ENCODE measurements at regions not wholly inside any gene's neighbourhood (a gene's known extent, or its start where the extent isn't known, plus 50 kb on each side); places are given as distances from the start of the nearest gene placed in this dataset.

DNA sequence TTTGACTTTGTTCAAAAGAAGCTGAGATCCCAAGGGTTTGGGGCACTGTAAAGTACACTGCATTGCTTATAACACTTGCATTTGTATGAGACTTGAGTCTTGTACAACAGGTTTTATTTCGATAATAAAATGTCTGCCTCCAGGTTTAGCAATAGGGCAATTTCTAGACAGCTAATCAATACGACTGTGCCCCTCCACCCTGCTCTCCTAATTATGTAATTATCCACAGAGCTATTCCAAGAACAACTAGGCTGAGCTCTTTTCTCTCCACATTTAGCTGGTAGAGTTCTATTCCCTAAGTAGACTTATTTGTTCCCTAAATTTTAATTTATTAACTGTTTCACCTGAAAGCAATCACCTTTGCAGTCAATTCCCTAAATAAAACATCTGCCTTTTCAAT, 52.9 kb upstream of the LINC00305 start:
- TF ChIP-seq, protein P1, sequence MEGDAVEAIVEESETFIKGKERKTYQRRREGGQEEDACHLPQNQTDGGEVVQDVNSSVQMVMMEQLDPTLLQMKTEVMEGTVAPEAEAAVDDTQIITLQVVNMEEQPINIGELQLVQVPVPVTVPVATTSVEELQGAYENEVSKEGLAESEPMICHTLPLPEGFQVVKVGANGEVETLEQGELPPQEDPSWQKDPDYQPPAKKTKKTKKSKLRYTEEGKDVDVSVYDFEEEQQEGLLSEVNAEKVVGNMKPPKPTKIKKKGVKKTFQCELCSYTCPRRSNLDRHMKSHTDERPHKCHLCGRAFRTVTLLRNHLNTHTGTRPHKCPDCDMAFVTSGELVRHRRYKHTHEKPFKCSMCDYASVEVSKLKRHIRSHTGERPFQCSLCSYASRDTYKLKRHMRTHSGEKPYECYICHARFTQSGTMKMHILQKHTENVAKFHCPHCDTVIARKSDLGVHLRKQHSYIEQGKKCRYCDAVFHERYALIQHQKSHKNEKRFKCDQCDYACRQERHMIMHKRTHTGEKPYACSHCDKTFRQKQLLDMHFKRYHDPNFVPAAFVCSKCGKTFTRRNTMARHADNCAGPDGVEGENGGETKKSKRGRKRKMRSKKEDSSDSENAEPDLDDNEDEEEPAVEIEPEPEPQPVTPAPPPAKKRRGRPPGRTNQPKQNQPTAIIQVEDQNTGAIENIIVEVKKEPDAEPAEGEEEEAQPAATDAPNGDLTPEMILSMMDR (IDR thresholded peaks at IDR 0.05; ENCODE audit: borderline replicate concordance, extremely low read depth, low read length, poor library complexity, severe bottlenecking), result no peak
- TF ChIP-seq EZH2 (IDR thresholded peaks at IDR 0.05; ENCODE audit: borderline replicate concordance, low read depth, low read length, severe bottlenecking), result no peak

All from DND-41 (cell line).